ENCODE measurements at regions not wholly inside any gene's neighbourhood (a gene's known extent, or its start where the extent isn't known, plus 50 kb on each side); places are given as distances from the start of the nearest gene placed in this dataset.

DNA sequence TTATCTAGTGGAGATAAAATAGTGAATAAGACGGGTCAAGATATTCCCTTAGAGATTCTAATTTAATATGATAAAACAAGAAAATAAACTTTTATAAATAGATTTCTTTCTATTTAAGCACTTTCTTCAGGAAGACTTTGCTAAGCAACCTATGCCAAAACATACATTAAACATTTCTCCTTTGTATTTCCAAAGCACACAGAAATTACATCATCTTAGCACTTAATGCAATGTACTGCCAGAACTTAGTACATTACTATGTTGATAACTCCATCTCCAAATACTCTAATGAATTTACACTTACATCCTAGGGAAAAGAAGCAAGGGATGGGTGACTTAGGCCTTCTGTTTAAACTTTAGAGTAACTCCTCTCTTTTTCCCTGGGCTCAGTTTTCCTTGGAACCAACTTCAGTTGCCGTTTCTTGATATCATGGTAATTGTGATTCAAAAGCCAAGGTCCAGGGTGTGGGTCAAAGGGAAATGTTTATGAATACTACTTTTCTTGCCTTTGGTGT lies 322.6 kb upstream of the PCDH20 start:
- TF ChIP-seq YY1 (IDR thresholded peaks at IDR 0.05; ENCODE audit: low read depth), result no peak

DNA sequence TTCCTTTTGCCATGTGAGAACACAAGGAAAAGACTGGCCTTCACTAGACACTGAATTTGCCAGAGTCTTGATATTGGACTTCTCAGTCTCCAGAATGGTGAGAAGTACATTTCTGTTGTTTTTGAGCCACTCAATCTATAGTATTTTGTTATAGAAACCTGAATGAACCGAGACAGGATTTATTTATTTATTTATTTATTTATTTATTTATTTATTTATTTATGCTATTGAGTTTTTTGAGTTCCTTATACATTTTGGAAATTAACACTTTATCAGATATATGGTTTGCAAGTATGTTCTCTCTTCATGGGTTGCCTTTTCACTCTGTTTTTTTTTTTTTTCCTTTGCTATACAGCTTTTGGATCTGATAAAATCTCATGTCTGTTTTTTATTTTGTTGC lies 319.0 kb upstream of the PCDH20 start:
- TF ChIP-seq CREB1 (IDR thresholded peaks at IDR 0.05; ENCODE audit: low read depth) (no peak), YY1 (IDR thresholded peaks at IDR 0.05; ENCODE audit: low read depth) (no peak), EP300 (IDR thresholded peaks at IDR 0.05; ENCODE audit: borderline replicate concordance) (no peak), NFIC (IDR thresholded peaks at IDR 0.05) (no peak), CEBPB (IDR thresholded peaks at IDR 0.05) (no peak), ZBTB7A (IDR thresholded peaks at IDR 0.05; ENCODE audit: low read depth) (no peak), EGR1 (IDR thresholded peaks at IDR 0.05) (no peak), FOXM1 (IDR thresholded peaks at IDR 0.05; ENCODE audit: borderline replicate concordance, low read depth) (no peak), RAD21 (IDR thresholded peaks at IDR 0.05; ENCODE audit: low read depth) (no peak)
- TF ChIP-seq, protein P1, sequence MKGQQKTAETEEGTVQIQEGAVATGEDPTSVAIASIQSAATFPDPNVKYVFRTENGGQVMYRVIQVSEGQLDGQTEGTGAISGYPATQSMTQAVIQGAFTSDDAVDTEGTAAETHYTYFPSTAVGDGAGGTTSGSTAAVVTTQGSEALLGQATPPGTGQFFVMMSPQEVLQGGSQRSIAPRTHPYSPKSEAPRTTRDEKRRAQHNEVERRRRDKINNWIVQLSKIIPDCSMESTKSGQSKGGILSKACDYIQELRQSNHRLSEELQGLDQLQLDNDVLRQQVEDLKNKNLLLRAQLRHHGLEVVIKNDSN (IDR thresholded peaks at IDR 0.05), result no peak
- TF ChIP-seq, protein P2, sequence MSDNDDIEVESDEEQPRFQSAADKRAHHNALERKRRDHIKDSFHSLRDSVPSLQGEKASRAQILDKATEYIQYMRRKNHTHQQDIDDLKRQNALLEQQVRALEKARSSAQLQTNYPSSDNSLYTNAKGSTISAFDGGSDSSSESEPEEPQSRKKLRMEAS (IDR thresholded peaks at IDR 0.05), result no peak

DNA sequence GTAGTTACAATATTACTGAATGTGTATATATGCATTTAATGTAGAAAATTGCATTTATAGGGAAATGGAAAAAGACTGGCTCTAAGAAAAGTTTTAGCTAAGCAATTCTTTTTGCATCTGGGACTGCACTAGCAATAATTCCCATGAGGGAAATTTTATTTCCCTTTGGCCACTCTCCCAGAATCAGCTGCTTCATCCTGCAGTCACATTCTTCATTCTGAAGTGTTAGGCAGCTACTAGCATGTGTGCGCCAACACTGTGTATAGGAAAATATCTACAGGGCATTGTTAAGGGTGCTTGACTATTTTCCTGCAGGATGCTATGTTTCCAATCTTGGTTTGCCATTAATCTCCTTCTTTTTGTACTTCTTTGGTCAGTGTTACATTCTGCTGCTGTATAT lies 312.8 kb upstream of the PCDH20 start:
- TF ChIP-seq TAF1 (IDR thresholded peaks at IDR 0.05; ENCODE audit: low read depth) (no peak), YY1 (IDR thresholded peaks at IDR 0.05; ENCODE audit: low read depth) (no peak), NFIC (IDR thresholded peaks at IDR 0.05) (no peak), EP300 (IDR thresholded peaks at IDR 0.05; ENCODE audit: borderline replicate concordance) (no peak), CREB1 (IDR thresholded peaks at IDR 0.05; ENCODE audit: low read depth) (no peak), TEAD4 (IDR thresholded peaks at IDR 0.05) (no peak)
- TF ChIP-seq, protein P3, sequence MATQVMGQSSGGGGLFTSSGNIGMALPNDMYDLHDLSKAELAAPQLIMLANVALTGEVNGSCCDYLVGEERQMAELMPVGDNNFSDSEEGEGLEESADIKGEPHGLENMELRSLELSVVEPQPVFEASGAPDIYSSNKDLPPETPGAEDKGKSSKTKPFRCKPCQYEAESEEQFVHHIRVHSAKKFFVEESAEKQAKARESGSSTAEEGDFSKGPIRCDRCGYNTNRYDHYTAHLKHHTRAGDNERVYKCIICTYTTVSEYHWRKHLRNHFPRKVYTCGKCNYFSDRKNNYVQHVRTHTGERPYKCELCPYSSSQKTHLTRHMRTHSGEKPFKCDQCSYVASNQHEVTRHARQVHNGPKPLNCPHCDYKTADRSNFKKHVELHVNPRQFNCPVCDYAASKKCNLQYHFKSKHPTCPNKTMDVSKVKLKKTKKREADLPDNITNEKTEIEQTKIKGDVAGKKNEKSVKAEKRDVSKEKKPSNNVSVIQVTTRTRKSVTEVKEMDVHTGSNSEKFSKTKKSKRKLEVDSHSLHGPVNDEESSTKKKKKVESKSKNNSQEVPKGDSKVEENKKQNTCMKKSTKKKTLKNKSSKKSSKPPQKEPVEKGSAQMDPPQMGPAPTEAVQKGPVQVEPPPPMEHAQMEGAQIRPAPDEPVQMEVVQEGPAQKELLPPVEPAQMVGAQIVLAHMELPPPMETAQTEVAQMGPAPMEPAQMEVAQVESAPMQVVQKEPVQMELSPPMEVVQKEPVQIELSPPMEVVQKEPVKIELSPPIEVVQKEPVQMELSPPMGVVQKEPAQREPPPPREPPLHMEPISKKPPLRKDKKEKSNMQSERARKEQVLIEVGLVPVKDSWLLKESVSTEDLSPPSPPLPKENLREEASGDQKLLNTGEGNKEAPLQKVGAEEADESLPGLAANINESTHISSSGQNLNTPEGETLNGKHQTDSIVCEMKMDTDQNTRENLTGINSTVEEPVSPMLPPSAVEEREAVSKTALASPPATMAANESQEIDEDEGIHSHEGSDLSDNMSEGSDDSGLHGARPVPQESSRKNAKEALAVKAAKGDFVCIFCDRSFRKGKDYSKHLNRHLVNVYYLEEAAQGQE (IDR thresholded peaks at IDR 0.05; ENCODE audit: low read depth), result no peak
- TF ChIP-seq, protein P1 (IDR thresholded peaks at IDR 0.05), result no peak
- TF ChIP-seq, protein P2 (IDR thresholded peaks at IDR 0.05), result no peak

DNA sequence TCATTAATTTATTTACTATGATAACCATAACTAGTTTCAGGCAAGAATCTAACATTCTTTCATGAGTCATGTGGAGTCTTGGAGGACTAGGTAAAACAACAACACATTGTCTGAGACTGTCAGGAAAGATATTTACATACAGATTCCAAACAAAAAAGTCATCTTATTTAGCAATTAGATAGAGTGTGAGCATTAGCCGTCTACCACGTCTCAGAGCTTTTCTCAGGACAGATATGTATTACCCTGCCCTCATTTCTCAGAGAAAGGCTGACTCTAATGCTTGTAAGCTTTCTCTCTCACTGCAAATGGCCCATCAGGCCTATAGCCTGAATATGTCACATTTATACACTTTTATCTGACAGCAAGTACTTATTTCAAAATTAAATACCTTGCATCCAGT lies 312.1 kb upstream of the PCDH20 start:
- TF ChIP-seq EP300 (IDR thresholded peaks at IDR 0.05; ENCODE audit: borderline replicate concordance) (no peak), ZBTB7A (IDR thresholded peaks at IDR 0.05; ENCODE audit: low read depth) (no peak), YY1 (IDR thresholded peaks at IDR 0.05; ENCODE audit: low read depth) (no peak), TAF1 (IDR thresholded peaks at IDR 0.05; ENCODE audit: low read depth) (no peak), NFIC (IDR thresholded peaks at IDR 0.05) (no peak), RAD21 (IDR thresholded peaks at IDR 0.05; ENCODE audit: low read depth) (no peak), EGR1 (IDR thresholded peaks at IDR 0.05) (no peak), FOXM1 (IDR thresholded peaks at IDR 0.05; ENCODE audit: borderline replicate concordance, low read depth) (no peak), CEBPB (IDR thresholded peaks at IDR 0.05) (no peak), TCF12 (IDR thresholded peaks at IDR 0.05; ENCODE audit: low read depth) (no peak), TEAD4 (IDR thresholded peaks at IDR 0.05) (no peak), CREB1 (IDR thresholded peaks at IDR 0.05; ENCODE audit: low read depth) (no peak)
- TF ChIP-seq, protein P2 (IDR thresholded peaks at IDR 0.05), result no peak
- TF ChIP-seq, protein P3 (IDR thresholded peaks at IDR 0.05; ENCODE audit: low read depth), result no peak
- TF ChIP-seq, protein P1 (IDR thresholded peaks at IDR 0.05), result no peak

DNA sequence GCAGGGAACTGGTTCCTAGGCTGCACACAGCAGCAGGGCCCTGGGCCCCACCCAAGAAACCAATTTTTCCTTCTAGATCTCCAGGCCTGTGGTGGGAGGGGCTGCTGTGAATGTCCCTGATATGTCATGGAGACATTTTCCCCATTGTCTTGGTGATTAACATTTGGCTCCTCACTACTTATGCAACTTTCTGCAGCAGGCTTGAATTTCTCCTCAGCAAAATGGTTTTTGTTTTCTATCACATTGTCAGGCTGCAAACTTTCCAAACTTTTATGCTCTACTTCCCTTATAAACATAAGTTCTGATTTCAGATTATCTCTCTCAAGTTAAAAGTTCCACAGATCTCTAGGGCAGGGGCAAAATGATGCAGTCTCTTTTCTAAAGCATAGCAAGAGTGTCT lies 310.2 kb upstream of the PCDH20 start:
- TF ChIP-seq TCF12 (IDR thresholded peaks at IDR 0.05; ENCODE audit: low read depth) (no peak), RAD21 (IDR thresholded peaks at IDR 0.05; ENCODE audit: low read depth) (no peak), EP300 (IDR thresholded peaks at IDR 0.05; ENCODE audit: borderline replicate concordance) (no peak), YY1 (IDR thresholded peaks at IDR 0.05; ENCODE audit: low read depth) (no peak), TAF1 (IDR thresholded peaks at IDR 0.05; ENCODE audit: low read depth) (no peak), ZBTB7A (IDR thresholded peaks at IDR 0.05; ENCODE audit: low read depth) (no peak), CREB1 (IDR thresholded peaks at IDR 0.05; ENCODE audit: low read depth) (no peak), NFIC (IDR thresholded peaks at IDR 0.05) (no peak), TEAD4 (IDR thresholded peaks at IDR 0.05) (no peak), CEBPB (IDR thresholded peaks at IDR 0.05) (no peak), EGR1 (IDR thresholded peaks at IDR 0.05) (no peak)
- TF ChIP-seq, protein P2 (IDR thresholded peaks at IDR 0.05), result no peak
- TF ChIP-seq, protein P3 (IDR thresholded peaks at IDR 0.05; ENCODE audit: low read depth), result no peak
- TF ChIP-seq, protein P1 (IDR thresholded peaks at IDR 0.05), result no peak
